Endothelial cell of umbilical vein (primary cell): ENCODE measurements at regions not wholly inside any gene's neighbourhood (a gene's known extent, or its start where the extent isn't known, plus 50 kb on each side); places are given as distances from the start of the nearest gene placed in this dataset.

Source experiments
- BruUV-seq: library from RNA; stranded (reverse); fragments of 400-500 nt; replicated peaks from 2 replicates; lab custom pipeline; 2021; lab: Mats Ljungman, UMichigan
- CTCF ChIA-PET: fragments of 300-600, 350-600 bp; sonication (Branson Sonifier 250); formaldehyde crosslinking; loops from one replicate; lab custom pipeline; 2021; ENCODE audit warnings: antibody characterized with exemption, inconsistent platforms; lab: Charles Lee
- POLR2A ChIA-PET: fragments of 300-600, 350-600 bp; sonication (Branson Sonifier 250); formaldehyde crosslinking; loops from one replicate; lab custom pipeline; 2021; ENCODE audit warnings: antibody characterized with exemption, inconsistent platforms; lab: Charles Lee
- DNase-seq: peaks from one replicate; pipeline ENCODE4 v3.0.0-alpha.2; 2011; ENCODE audit warnings: low read depth, low spot score
- FAIRE-seq: peaks from 2 replicates; lab custom pipeline; 2011; peaks lifted over from hg19 to GRCh38; lab: Jason Lieb, UNC
- H2AFZ ChIP-seq: 2 replicates; pipeline ENCODE4 v1.6.0; 2012; ENCODE audit warnings: low read depth, low read length, control low read depth, inconsistent platforms
- H3K27ac ChIP-seq: 2 replicates; pipeline ENCODE4 v1.5.1; 2011; ENCODE audit warnings: low read depth, mild to moderate bottlenecking, control low read depth, low read length, moderate library complexity; ENCODE audit not compliant: insufficient read depth
- H3K27me3 ChIP-seq, 2 experiments: 2 replicates each; pipeline versions ENCODE4 v1.6.0 to v1.6.1; 2011; ENCODE audit warnings: low read length in 2 of 2, mixed read lengths in 1 of 2; ENCODE audit not compliant: control insufficient read depth in 2 of 2, insufficient read depth in 2 of 2
- H3K36me3 ChIP-seq, 2 experiments: 2 replicates in 1 of 2; 3 replicates in 1 of 2; pipeline ENCODE4 v1.5.1; 2011; ENCODE audit warnings: low read length in 2 of 2, mild to moderate bottlenecking in 1 of 2, moderate library complexity in 1 of 2; ENCODE audit not compliant: control insufficient read depth in 2 of 2, insufficient read depth in 2 of 2; ENCODE audit errors: extremely low read depth in 1 of 2
- H3K4me1 ChIP-seq: 3 replicates; pipeline ENCODE4 v1.5.1; 2011; ENCODE audit warnings: mild to moderate bottlenecking, low read length; ENCODE audit not compliant: control insufficient read depth, insufficient read depth; ENCODE audit errors: extremely low read depth
- H3K4me2 ChIP-seq: 2 replicates; pipeline ENCODE4 v1.6.1; 2011; ENCODE audit warnings: low read length, control low read depth, mixed read lengths; ENCODE audit not compliant: insufficient read depth
- H3K4me3 ChIP-seq, 3 experiments: fragments of 200-600 bp in 1 of 3; sonication (generic), shearing (Covaris generic) in 1 of 3; replicated peaks in 1 of 3; 2 replicates each; pipeline ENCODE4 v1.5.1; 2011 to 2016; ENCODE audit warnings: control low read depth in 3 of 3, low read length in 3 of 3, mild to moderate bottlenecking in 2 of 3, inconsistent platforms in 1 of 3, low read depth in 1 of 3, moderate library complexity in 1 of 3; ENCODE audit not compliant: insufficient read depth in 1 of 3
- H3K79me2 ChIP-seq: 2 replicates; pipeline ENCODE4 v1.6.0; 2012; ENCODE audit warnings: low read length, inconsistent platforms; ENCODE audit not compliant: control insufficient read depth, insufficient read depth
- H3K9ac ChIP-seq: replicated peaks from 2 replicates; pipeline ENCODE3; 2011; ENCODE audit warnings: low read length, control low read depth; ENCODE audit not compliant: insufficient read depth; ENCODE audit errors: extremely low read depth
- H3K9me1 ChIP-seq: replicated peaks from 3 replicates; pipeline ENCODE4 v1.6.0; 2011; ENCODE audit warnings: mild to moderate bottlenecking, low read length; ENCODE audit not compliant: control insufficient read depth, insufficient read depth; ENCODE audit errors: extremely low read depth
- H3K9me3 ChIP-seq: replicated peaks from 2 replicates; pipeline ENCODE4 v1.5.1; 2012; ENCODE audit warnings: low read length, inconsistent platforms; ENCODE audit not compliant: control insufficient read depth, insufficient read depth
- H4K20me1 ChIP-seq: replicated peaks from 2 replicates; pipeline ENCODE3; 2011; ENCODE audit warnings: mild to moderate bottlenecking, low read length; ENCODE audit not compliant: control insufficient read depth, insufficient read depth; ENCODE audit errors: extremely low read depth
- EZH2 ChIP-seq: IDR thresholded peaks from 2 replicates; pipeline ENCODE4 v1.6.1; 2012; ENCODE audit warnings: borderline replicate concordance, low read depth, mild to moderate bottlenecking, moderate library complexity, low read length, inconsistent platforms; ENCODE audit not compliant: severe bottlenecking
- FOS ChIP-seq: IDR thresholded peaks from 2 replicates; pipeline ENCODE4 v1.6.1; 2011; ENCODE audit warnings: mild to moderate bottlenecking, low read length, moderate library complexity, borderline replicate concordance; ENCODE audit not compliant: insufficient read depth
- GATA2 ChIP-seq: IDR thresholded peaks from 2 replicates; pipeline ENCODE4 v1.7.0; 2011; ENCODE audit warnings: low read depth, mild to moderate bottlenecking, moderate library complexity, mixed read lengths, low read length; ENCODE audit not compliant: insufficient read length, insufficient read depth
- JUN ChIP-seq: IDR thresholded peaks from 2 replicates; pipeline ENCODE4 v1.6.1; 2011; ENCODE audit warnings: borderline replicate concordance, low read depth; ENCODE audit not compliant: insufficient read length, insufficient read depth
- MYC ChIP-seq: IDR thresholded peaks from one replicate; pipeline ENCODE4 v1.6.1; 2011; ENCODE audit warnings: mild to moderate bottlenecking, low read depth, low read length
- POLR2A ChIP-seq: IDR thresholded peaks from 2 replicates; pipeline ENCODE4 v1.6.1; 2012; ENCODE audit warnings: low read depth, mild to moderate bottlenecking, control low read depth, low read length
- POLR2AphosphoS5 ChIP-seq: IDR thresholded peaks from 2 replicates; pipeline ENCODE4 v1.6.1; 2012; ENCODE audit warnings: low read depth, mild to moderate bottlenecking, control low read depth, low read length, moderate library complexity; ENCODE audit not compliant: insufficient read depth
- dilution Hi-C: fragments of 300-500 bp; cut with MboI; formaldehyde crosslinking; loops from one replicate; pipeline ENCODE4 v1.15.0; 2019; ENCODE audit warnings: low sequenced_read_pairs; ENCODE audit not compliant: extremely low pct_ligation_motif_present
- intact Hi-C: fragments of 100-400 bp; cut with micrococcal nuclease; formaldehyde crosslinking; loops from one replicate; pipeline ENCODE4 v1.10.0; 2022
- TF ChIP-seq, protein P1 (sequence below): IDR thresholded peaks from 2 replicates; pipeline ENCODE4 v1.6.1; 2011; ENCODE audit not compliant: insufficient read depth, insufficient read length
- TF ChIP-seq, protein P2 (sequence below), 2 donors: IDR thresholded peaks; 1 replicate in 1 of 2; 2 replicates in 1 of 2; pipeline ENCODE4 v1.5.1; 2011; ENCODE audit warnings: low read length in 2 of 2, mild to moderate bottlenecking in 2 of 2, moderate library complexity in 2 of 2, control low read depth in 1 of 2, inconsistent platforms in 1 of 2, low read depth in 1 of 2; ENCODE audit not compliant: insufficient read depth in 1 of 2; ENCODE audit errors: extremely low read depth in 1 of 2

GRCh38 chr13:109448629-109449028, 337.8 kb downstream of the IRS2 start:
- POLR2A ChIA-PET: no interaction called here
- FAIRE-seq: no peak

More at GRCh38 chr13:109448629-109449028, 337.8 kb downstream of the IRS2 start:
- Histone ChIP-seq H3K9me3 (no peaks in the 10 kb centered on the region), H3K4me2 (no peak overlapping the region), H3K79me2 (no peaks in the 10 kb centered on the region), H3K27ac (no peak overlapping the region), H2AFZ (no peak overlapping the region), H3K4me1 (no peaks in the 10 kb centered on the region), H3K27me3 (no peaks in the 10 kb centered on the region), H3K36me3 (no peaks in the 10 kb centered on the region), H3K9ac (no peak overlapping the region), H3K4me3 (no peak overlapping the region), H4K20me1 (no peaks in the 10 kb centered on the region), H3K9me1 (no peaks in the 10 kb centered on the region)
- DNase-seq: no peak
- intact Hi-C loops: no loop called here
- dilution Hi-C loops: no loop called here
- no peak for TF ChIP-seq JUN
- TF ChIP-seq, protein P1, sequence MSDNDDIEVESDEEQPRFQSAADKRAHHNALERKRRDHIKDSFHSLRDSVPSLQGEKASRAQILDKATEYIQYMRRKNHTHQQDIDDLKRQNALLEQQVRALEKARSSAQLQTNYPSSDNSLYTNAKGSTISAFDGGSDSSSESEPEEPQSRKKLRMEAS: no peak
- TF ChIP-seq, protein P2, sequence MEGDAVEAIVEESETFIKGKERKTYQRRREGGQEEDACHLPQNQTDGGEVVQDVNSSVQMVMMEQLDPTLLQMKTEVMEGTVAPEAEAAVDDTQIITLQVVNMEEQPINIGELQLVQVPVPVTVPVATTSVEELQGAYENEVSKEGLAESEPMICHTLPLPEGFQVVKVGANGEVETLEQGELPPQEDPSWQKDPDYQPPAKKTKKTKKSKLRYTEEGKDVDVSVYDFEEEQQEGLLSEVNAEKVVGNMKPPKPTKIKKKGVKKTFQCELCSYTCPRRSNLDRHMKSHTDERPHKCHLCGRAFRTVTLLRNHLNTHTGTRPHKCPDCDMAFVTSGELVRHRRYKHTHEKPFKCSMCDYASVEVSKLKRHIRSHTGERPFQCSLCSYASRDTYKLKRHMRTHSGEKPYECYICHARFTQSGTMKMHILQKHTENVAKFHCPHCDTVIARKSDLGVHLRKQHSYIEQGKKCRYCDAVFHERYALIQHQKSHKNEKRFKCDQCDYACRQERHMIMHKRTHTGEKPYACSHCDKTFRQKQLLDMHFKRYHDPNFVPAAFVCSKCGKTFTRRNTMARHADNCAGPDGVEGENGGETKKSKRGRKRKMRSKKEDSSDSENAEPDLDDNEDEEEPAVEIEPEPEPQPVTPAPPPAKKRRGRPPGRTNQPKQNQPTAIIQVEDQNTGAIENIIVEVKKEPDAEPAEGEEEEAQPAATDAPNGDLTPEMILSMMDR (IDR thresholded peaks at IDR 0.05; ENCODE audit: extremely low read depth in 1 of 2, insufficient read depth in 1 of 2, low read depth in 1 of 2, low read length in 2 of 2): no peak
- no peak for TF ChIP-seq MYC
- TF ChIP-seq EZH2: no peak
- no peak for TF ChIP-seq POLR2AphosphoS5
- TF ChIP-seq POLR2A: no peak
- no peak for TF ChIP-seq FOS
- TF ChIP-seq GATA2: no peak
- BruUV-seq: no TSS peak
- CTCF ChIA-PET: no interaction called here
